Fibroblast of villous mesenchyme (primary cell): ENCODE measurements at regions not wholly inside any gene's neighbourhood (a gene's known extent, or its start where the extent isn't known, plus 50 kb on each side); places are given as distances from the start of the nearest gene placed in this dataset.
"Not testable (repeated sequence)": the region's sequence is repeated elsewhere in the genome, so short reads cannot be mapped to it uniquely, and the experiment has no call there.

Experiments
- DNase-seq: peaks from one replicate; pipeline ENCODE4 v3.0.0-alpha.2; 2010; ENCODE audit warnings: low read depth
- H3K4me3 ChIP-seq: 2 replicates; pipeline ENCODE4 v1.5.1; 2011; ENCODE audit warnings: low read depth, mild to moderate bottlenecking, low read length
- TF ChIP-seq, protein P1 (sequence below): IDR thresholded peaks from 2 replicates; pipeline ENCODE4 v1.5.1; 2012; ENCODE audit warnings: low read depth, mild to moderate bottlenecking, low read length; ENCODE audit not compliant: insufficient read depth

- no peak overlapping the region for H3K4me3 ChIP-seq
- no peak for DNase-seq
- TF ChIP-seq, protein P1, sequence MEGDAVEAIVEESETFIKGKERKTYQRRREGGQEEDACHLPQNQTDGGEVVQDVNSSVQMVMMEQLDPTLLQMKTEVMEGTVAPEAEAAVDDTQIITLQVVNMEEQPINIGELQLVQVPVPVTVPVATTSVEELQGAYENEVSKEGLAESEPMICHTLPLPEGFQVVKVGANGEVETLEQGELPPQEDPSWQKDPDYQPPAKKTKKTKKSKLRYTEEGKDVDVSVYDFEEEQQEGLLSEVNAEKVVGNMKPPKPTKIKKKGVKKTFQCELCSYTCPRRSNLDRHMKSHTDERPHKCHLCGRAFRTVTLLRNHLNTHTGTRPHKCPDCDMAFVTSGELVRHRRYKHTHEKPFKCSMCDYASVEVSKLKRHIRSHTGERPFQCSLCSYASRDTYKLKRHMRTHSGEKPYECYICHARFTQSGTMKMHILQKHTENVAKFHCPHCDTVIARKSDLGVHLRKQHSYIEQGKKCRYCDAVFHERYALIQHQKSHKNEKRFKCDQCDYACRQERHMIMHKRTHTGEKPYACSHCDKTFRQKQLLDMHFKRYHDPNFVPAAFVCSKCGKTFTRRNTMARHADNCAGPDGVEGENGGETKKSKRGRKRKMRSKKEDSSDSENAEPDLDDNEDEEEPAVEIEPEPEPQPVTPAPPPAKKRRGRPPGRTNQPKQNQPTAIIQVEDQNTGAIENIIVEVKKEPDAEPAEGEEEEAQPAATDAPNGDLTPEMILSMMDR = no peak
These were observed 546.4 kb downstream of the TBC1D22A start for GRCh38 chr22:47308886-47309285.

DNA sequence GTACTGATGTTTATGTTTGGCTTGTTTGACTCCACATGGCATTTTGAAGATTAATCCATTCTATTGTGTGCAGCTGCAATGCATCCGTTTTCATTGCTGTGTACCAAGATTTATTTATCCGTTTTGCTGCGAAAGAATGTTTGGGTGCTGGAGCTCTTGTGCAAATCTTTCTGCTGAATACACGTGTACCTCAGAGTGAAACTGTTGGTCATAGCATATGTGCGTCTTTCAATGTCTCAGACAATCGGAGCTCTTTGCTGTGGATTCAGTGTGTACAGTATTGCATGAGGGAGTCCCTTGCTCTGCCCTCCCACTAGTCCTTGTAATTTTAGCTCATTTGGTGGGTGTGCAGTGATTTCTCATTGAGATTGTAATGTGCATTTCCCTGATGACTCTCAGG, 545.4 kb downstream of the TBC1D22A start:
- H3K4me3 ChIP-seq = no peak overlapping the region
- peak; percentile 36 for DNase-seq
- TF ChIP-seq, protein P1 = no peak

DNA sequence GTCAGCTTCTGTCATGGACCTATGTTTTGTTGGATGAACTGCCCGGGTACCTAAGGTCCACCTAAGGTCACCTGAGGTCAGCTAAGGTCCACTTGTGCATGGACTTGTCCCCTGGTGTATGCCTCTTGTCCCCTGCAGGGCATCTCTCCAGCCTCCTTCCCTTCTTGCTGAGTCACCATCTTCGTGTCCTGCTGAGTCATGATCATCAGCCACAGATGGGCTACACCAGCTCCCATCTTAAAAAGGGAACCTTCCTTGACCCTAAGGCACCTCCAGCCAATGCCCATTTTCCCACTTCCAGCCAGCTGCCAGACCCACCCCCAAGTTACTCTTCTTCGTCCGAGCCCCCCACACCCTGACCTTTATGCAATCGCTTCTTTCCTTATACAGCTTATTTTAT, 544.9 kb downstream of the TBC1D22A start:
- DNase-seq = peak; percentile 38
- H3K4me3 ChIP-seq = no peak overlapping the region
- TF ChIP-seq, protein P1 = no peak

DNA sequence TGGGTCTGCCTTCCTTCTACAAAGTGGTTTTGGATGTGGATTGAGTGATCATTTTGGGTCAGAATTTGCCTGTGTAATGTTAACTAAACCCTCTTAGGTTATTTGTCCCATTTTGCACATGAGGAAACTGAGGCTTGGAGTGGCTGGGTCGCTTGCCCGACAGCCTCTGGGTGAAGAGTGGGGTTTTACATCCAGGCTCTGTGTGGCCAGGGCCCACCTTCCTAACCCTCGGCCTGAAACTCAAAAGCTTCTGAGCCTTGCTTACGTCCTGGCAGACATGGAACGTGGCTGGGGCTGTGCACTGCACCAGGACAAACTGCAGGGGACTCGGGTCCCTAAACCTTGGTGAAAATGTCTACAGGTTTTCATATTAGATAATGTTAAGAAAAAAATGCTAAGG, 542.4 kb downstream of the TBC1D22A start:
- no peak overlapping the region for H3K4me3 ChIP-seq
- DNase-seq = no peak
- TF ChIP-seq, protein P1 = no peak

DNA sequence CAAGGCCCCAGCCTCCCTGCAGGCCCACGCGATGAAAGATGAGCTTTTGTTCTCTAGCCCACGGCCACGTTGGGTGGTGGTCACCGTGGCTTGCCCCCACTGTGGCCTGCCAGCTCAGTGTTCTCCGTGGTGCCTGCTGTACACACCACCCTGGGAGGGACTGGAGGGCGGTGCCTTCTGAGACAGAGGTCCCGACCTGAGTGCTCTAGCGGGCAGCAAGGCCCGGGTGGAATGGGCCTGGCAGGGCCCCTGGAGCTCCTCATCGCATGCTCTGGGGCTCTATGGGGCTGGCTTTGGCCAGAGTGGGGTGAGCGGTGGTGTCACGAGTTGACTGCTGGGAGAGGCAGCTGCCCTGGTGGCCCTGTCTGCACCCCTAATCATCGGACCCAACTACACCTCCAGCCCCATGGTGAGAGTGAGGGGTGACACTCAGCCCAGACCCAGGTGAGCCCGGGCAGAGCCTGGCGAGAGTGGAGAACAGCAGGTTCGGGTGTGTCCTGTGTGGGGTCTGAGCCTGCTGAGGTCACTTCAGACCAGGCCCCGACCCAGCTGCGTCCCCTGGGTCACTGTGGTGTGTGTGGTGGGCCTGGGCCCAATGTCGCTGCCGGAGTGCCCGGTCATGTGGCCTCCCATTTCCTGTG, 541.9 kb downstream of the TBC1D22A start:
- H3K4me3 ChIP-seq = no peak overlapping the region
- TF ChIP-seq, protein P1 = no peak
- DNase-seq = no peak

DNA sequence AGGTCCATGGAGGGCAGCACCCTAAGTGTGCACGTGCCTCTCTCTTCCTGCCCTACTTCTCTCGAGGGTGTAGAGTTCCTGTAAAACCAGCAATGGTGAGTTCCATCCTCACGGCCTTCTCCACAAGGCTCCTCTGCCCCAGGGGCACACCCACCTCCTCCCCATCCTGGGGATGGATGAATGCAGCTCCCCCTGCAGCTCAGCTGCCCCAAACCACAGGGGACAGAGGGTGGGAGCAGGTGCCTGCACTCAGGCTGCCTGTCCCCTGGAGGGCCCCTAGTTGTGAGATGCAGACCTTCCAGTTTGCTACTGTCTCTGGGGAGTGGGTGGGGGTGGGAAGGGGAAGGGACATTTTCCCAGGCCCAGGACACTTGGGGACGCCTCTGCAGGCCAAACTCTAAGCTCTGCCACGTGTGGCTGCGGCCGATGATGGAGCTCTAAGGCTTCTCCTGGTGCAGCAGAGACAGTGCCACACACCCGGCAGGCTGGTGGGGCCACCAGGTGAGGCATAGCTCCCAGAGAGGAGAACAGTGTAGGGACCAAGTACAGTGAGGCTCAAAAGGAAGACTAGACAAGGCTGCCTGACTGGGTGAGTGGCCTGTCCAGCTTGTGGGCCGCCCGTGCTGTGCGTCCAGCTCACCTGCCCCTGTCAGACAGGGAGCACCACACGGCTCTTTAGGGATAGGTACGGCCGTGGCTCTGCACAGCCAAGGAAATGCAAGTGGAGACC, 540.9 kb downstream of the TBC1D22A start:
- no peak for DNase-seq
- no peak overlapping the region for H3K4me3 ChIP-seq
- TF ChIP-seq, protein P1 = no peak

DNA sequence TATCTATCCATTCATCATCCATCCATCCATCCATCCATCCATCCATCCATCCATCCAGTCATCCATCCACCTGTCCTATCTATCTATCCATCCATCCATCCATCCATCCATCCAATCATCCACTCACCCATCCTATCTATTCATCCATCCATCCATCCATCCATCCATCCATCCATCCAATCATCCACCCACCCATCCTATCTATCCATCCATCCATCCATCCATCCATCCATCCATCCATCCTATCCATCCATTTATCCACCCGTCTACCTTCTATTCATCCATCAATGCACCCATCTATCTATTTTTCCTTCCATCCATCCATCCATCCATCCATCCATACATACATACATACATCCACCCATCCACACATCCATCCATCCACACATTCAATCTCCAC, 540.1 kb downstream of the TBC1D22A start:
- H3K4me3 ChIP-seq, DNase-seq: not testable (repeated sequence)
